ENCODE measurements at regions not wholly inside any gene's neighbourhood (a gene's known extent, or its start where the extent isn't known, plus 50 kb on each side); places are given as distances from the start of the nearest gene placed in this dataset.

- no peak overlapping the region for H3K9ac ChIP-seq (ENCODE audit: insufficient read depth, low read length)
- no peak overlapping the region for H2AFZ ChIP-seq (ENCODE audit: low read length)
- TF ChIP-seq CTCF (conservative IDR thresholded peaks at IDR 0.05 in 1 of 2, IDR thresholded peaks at IDR 0.05 in 1 of 2; ENCODE audit: low read depth in 1 of 2, low read length in 2 of 2) (no peak), EZH2 (IDR thresholded peaks at IDR 0.05; ENCODE audit: low read length, missing control alignments) (no peak)
- H4K20me1 ChIP-seq (ENCODE audit: control insufficient read depth, extremely low read depth, insufficient read depth, low read length) = no peaks in the 10 kb centered on the region
- no peak overlapping the region for H3K4me2 ChIP-seq (ENCODE audit: extremely low read depth, insufficient read depth, low read length)
- no peaks in the 10 kb centered on the region for H3K27me3 ChIP-seq (ENCODE audit: control insufficient read depth, insufficient read depth, low read length)
- H3K79me2 ChIP-seq (ENCODE audit: control insufficient read depth, insufficient read depth, low read length) = no peaks in the 10 kb centered on the region
- no peaks in the 10 kb centered on the region for H3K4me1 ChIP-seq (ENCODE audit: control insufficient read depth, extremely low read depth, insufficient read depth, low read length)
- no peak for DNase-seq (ENCODE audit: low read depth in 2 of 2)
- H3K9me3 ChIP-seq (ENCODE audit: control insufficient read depth, insufficient read depth, low read depth, low read length) = no peaks in the 10 kb centered on the region
- no peak overlapping the region for H3K27ac ChIP-seq (ENCODE audit: insufficient read depth, low read length)
- no peaks in the 10 kb centered on the region for H3K36me3 ChIP-seq (ENCODE audit: control insufficient read depth, insufficient read depth, low read length)
- H3K4me3 ChIP-seq (replicated peaks in 1 of 4; ENCODE audit: control extremely low read depth in 1 of 4, insufficient read depth in 1 of 4, low read depth in 3 of 4, low read length in 4 of 4) = no peak overlapping the region
Measured at GRCh38 chr5:158524070-158524469, 575.6 kb downstream of the EBF1 start.

DNA sequence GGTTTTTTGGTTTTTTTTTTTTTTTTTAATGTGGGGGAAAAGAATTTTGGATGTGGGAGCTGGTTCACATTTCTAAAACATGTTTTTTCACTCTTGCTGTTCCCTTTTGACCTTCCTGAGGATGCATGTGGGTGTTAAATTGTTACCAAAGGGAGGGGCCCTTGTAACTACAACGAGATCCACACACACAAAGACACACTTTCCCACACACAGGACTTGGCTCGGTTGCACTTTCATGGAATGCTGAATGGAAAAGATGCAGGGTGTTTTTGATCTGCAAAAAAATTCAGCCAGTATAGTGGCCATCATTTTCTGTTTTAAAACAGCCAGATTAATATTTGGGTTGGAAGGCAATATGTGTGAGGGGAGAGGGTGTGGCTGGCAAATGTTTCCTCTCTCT lies 576.9 kb downstream of the EBF1 start:
- Histone ChIP-seq H3K4me3 (replicated peaks in 1 of 4; ENCODE audit: control extremely low read depth in 1 of 4, insufficient read depth in 1 of 4, low read depth in 3 of 4, low read length in 4 of 4) (no peak overlapping the region), H3K27me3 (ENCODE audit: control insufficient read depth, insufficient read depth, low read length) (no peaks in the 10 kb centered on the region), H3K27ac (ENCODE audit: insufficient read depth, low read length) (no peak overlapping the region), H3K4me1 (ENCODE audit: control insufficient read depth, extremely low read depth, insufficient read depth, low read length) (no peaks in the 10 kb centered on the region), H3K36me3 (ENCODE audit: control insufficient read depth, insufficient read depth, low read length) (no peaks in the 10 kb centered on the region), H3K9ac (ENCODE audit: insufficient read depth, low read length) (no peak overlapping the region), H3K9me3 (ENCODE audit: control insufficient read depth, insufficient read depth, low read depth, low read length) (no peaks in the 10 kb centered on the region), H3K79me2 (ENCODE audit: control insufficient read depth, insufficient read depth, low read length) (no peaks in the 10 kb centered on the region), H2AFZ (ENCODE audit: low read length) (no peak overlapping the region), H3K4me2 (ENCODE audit: extremely low read depth, insufficient read depth, low read length) (no peak overlapping the region), H4K20me1 (ENCODE audit: control insufficient read depth, extremely low read depth, insufficient read depth, low read length) (no peaks in the 10 kb centered on the region)
- DNase-seq (ENCODE audit: low read depth in 2 of 2) = peak in 1 of 2 donors; percentile 63
- TF ChIP-seq EZH2 (IDR thresholded peaks at IDR 0.05; ENCODE audit: low read length, missing control alignments) = no peak
- no peak for TF ChIP-seq CTCF (conservative IDR thresholded peaks at IDR 0.05 in 1 of 2, IDR thresholded peaks at IDR 0.05 in 1 of 2; ENCODE audit: low read depth in 1 of 2, low read length in 2 of 2)

DNA sequence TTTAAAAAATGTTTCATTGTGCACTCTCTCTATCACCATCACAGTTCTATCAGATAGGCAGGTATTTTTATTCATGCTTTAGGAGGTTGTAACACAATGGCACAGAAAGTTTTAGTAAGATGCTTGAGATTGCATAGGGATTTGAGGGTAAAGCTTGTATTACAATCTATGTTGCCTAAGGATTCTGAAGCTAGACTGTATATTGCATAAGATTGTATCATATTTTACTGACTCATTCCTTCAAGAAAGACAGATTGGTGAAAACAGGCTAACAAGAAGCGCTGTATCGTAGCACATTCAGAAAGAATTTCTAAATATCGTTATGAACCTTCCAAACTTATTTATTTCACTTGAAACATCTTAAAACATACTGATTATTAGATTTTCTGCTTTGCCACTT lies 577.7 kb downstream of the EBF1 start:
- H3K4me3 ChIP-seq (replicated peaks in 1 of 4; ENCODE audit: control extremely low read depth in 1 of 4, insufficient read depth in 1 of 4, low read depth in 3 of 4, low read length in 4 of 4) = peak overlapping the region in 1 of 4 experiments; percentile 19
- no peak overlapping the region for H2AFZ ChIP-seq (ENCODE audit: low read length)
- no peaks in the 10 kb centered on the region for H3K36me3 ChIP-seq (ENCODE audit: control insufficient read depth, insufficient read depth, low read length)
- no peak overlapping the region for H3K9ac ChIP-seq (ENCODE audit: insufficient read depth, low read length)
- peak in 1 of 2 donors; percentile 82 for DNase-seq (ENCODE audit: low read depth in 2 of 2)
- TF ChIP-seq CTCF (conservative IDR thresholded peaks at IDR 0.05 in 1 of 2, IDR thresholded peaks at IDR 0.05 in 1 of 2; ENCODE audit: low read depth in 1 of 2, low read length in 2 of 2) (no peak), EZH2 (IDR thresholded peaks at IDR 0.05; ENCODE audit: low read length, missing control alignments) (no peak)
- H3K9me3 ChIP-seq (ENCODE audit: control insufficient read depth, insufficient read depth, low read depth, low read length) = no peaks in the 10 kb centered on the region
- H4K20me1 ChIP-seq (ENCODE audit: control insufficient read depth, extremely low read depth, insufficient read depth, low read length) = no peaks in the 10 kb centered on the region
- no peaks in the 10 kb centered on the region for H3K27me3 ChIP-seq (ENCODE audit: control insufficient read depth, insufficient read depth, low read length)
- H3K27ac ChIP-seq (ENCODE audit: insufficient read depth, low read length) = no peak overlapping the region
- no peak overlapping the region for H3K4me2 ChIP-seq (ENCODE audit: extremely low read depth, insufficient read depth, low read length)
- no peaks in the 10 kb centered on the region for H3K79me2 ChIP-seq (ENCODE audit: control insufficient read depth, insufficient read depth, low read length)
- H3K4me1 ChIP-seq (ENCODE audit: control insufficient read depth, extremely low read depth, insufficient read depth, low read length) = no peaks in the 10 kb centered on the region
